ENCODE measurements at regions not wholly inside any gene's neighbourhood (a gene's known extent, or its start where the extent isn't known, plus 50 kb on each side); places are given as distances from the start of the nearest gene placed in this dataset.

- Histone ChIP-seq H3F3A (ENCODE audit: insufficient read depth, low read length, poor library complexity, severe bottlenecking) (no peaks in the 10 kb centered on the region), H3K4me2 (ENCODE audit: low read length) (no peak overlapping the region), H3K4me3 (ENCODE audit: low read length) (no peak overlapping the region), H3K27ac (ENCODE audit: low read length) (no peak overlapping the region), H3K9ac (ENCODE audit: low read length) (no peak overlapping the region), H3K36me3 (ENCODE audit: insufficient read depth, low read length) (no peaks in the 10 kb centered on the region), H3K9me3 (ENCODE audit: low read length) (no peaks in the 10 kb centered on the region), H3K27me3 (ENCODE audit: insufficient read depth, low read depth, low read length) (no peaks in the 10 kb centered on the region), H2AFZ (ENCODE audit: low read depth, low read length) (no peak overlapping the region), H3K79me2 (replicated peaks; ENCODE audit: insufficient read depth, low read length) (no peaks in the 10 kb centered on the region), H3K9me2 (ENCODE audit: insufficient read depth, low read length) (no peaks in the 10 kb centered on the region), H4K20me1 (ENCODE audit: insufficient read depth) (no peaks in the 10 kb centered on the region)
- TF ChIP-seq CTCF (IDR thresholded peaks at IDR 0.05; ENCODE audit: poor library complexity, severe bottlenecking) (no peak), TAF1 (IDR thresholded peaks at IDR 0.05; ENCODE audit: low read depth) (no peak), RAD21 (conservative IDR thresholded peaks at IDR 0.05) (no peak), MXI1 (conservative IDR thresholded peaks at IDR 0.05; ENCODE audit: poor library complexity, severe bottlenecking) (no peak), EP300 (conservative IDR thresholded peaks at IDR 0.05; ENCODE audit: poor library complexity, severe bottlenecking) (no peak), POLR2AphosphoS5 (IDR thresholded peaks at IDR 0.05) (no peak), EZH2 (IDR thresholded peaks at IDR 0.05; ENCODE audit: borderline replicate concordance, insufficient read depth, low read length, poor library complexity, severe bottlenecking) (no peak), SMC3 (conservative IDR thresholded peaks at IDR 0.05; ENCODE audit: poor library complexity) (no peak), REST (IDR thresholded peaks at IDR 0.05; ENCODE audit: borderline replicate concordance) (no peak)
Measured at GRCh38 chr9:17064558-17064957, 70.3 kb upstream of the CNTLN start.

GRCh38 chr9:17063535-17064135 is 71.2 kb upstream of the CNTLN start:
- no peaks in the 10 kb centered on the region for H3K79me2 ChIP-seq (replicated peaks; ENCODE audit: insufficient read depth, low read length)
- H3K9me2 ChIP-seq (ENCODE audit: insufficient read depth, low read length) = no peaks in the 10 kb centered on the region
- H4K20me1 ChIP-seq (ENCODE audit: insufficient read depth) = no peaks in the 10 kb centered on the region
- no peaks in the 10 kb centered on the region for H3K27me3 ChIP-seq (ENCODE audit: insufficient read depth, low read depth, low read length)
- no peaks in the 10 kb centered on the region for H3K9me3 ChIP-seq (ENCODE audit: low read length)
- H3F3A ChIP-seq (ENCODE audit: insufficient read depth, low read length, poor library complexity, severe bottlenecking) = no peaks in the 10 kb centered on the region
- H3K4me2 ChIP-seq (ENCODE audit: low read length) = no peak overlapping the region
- H3K36me3 ChIP-seq (ENCODE audit: insufficient read depth, low read length) = no peaks in the 10 kb centered on the region
- H3K9ac ChIP-seq (ENCODE audit: low read length) = no peak overlapping the region
- H3K27ac ChIP-seq (ENCODE audit: low read length) = no peak overlapping the region
- H3K4me3 ChIP-seq (ENCODE audit: low read length) = no peak overlapping the region
- TF ChIP-seq REST (IDR thresholded peaks at IDR 0.05; ENCODE audit: borderline replicate concordance) (no peak), EZH2 (IDR thresholded peaks at IDR 0.05; ENCODE audit: borderline replicate concordance, insufficient read depth, low read length, poor library complexity, severe bottlenecking) (no peak), POLR2AphosphoS5 (IDR thresholded peaks at IDR 0.05) (no peak), SMC3 (conservative IDR thresholded peaks at IDR 0.05; ENCODE audit: poor library complexity) (peak; percentile 51), CTCF (IDR thresholded peaks at IDR 0.05; ENCODE audit: poor library complexity, severe bottlenecking) (peak; percentile 42), TAF1 (IDR thresholded peaks at IDR 0.05; ENCODE audit: low read depth) (no peak), MXI1 (conservative IDR thresholded peaks at IDR 0.05; ENCODE audit: poor library complexity, severe bottlenecking) (no peak), EP300 (conservative IDR thresholded peaks at IDR 0.05; ENCODE audit: poor library complexity, severe bottlenecking) (no peak), RAD21 (conservative IDR thresholded peaks at IDR 0.05) (peak; percentile 44)
- no peak overlapping the region for H2AFZ ChIP-seq (ENCODE audit: low read depth, low read length)
